Activated T-cell treated with anti-CD3 and anti-CD28 coated beads, Interleukin-2, amount 50 U/mL, for 4 hours (primary cell): ENCODE measurements at regions not wholly inside any gene's neighbourhood (a gene's known extent, or its start where the extent isn't known, plus 50 kb on each side); places are given as distances from the start of the nearest gene placed in this dataset.

Experiments
- ATAC-seq, 2 donors: fragments of 200-7000 bp; cut with Tn5 transposase; one replicate each; pipeline ENCODE4 v1.10.0; 2021
- DNase-seq: peaks from one replicate; pipeline ENCODE4 v3.0.0-alpha.2; 2020
- H3K27me3 Mint-ChIP-seq: one replicate; pipeline ENCODE4 v1.8.0; 2021; ENCODE audit warnings: low read depth, mixed read lengths
- H3K36me3 Mint-ChIP-seq: one replicate; pipeline ENCODE4 v1.8.0; 2022; ENCODE audit warnings: mixed read lengths; ENCODE audit not compliant: insufficient read depth
- H3K4me1 Mint-ChIP-seq: one replicate; pipeline ENCODE4 v1.8.0; 2021; ENCODE audit warnings: low read depth, mixed read lengths
- H3K4me3 Mint-ChIP-seq: one replicate; pipeline ENCODE4 v1.8.0; 2021; ENCODE audit warnings: mild to moderate bottlenecking, moderate library complexity, mixed read lengths
- H3K9me3 Mint-ChIP-seq: one replicate; pipeline ENCODE4 v1.8.0; 2021; ENCODE audit warnings: mixed read lengths

DNA sequence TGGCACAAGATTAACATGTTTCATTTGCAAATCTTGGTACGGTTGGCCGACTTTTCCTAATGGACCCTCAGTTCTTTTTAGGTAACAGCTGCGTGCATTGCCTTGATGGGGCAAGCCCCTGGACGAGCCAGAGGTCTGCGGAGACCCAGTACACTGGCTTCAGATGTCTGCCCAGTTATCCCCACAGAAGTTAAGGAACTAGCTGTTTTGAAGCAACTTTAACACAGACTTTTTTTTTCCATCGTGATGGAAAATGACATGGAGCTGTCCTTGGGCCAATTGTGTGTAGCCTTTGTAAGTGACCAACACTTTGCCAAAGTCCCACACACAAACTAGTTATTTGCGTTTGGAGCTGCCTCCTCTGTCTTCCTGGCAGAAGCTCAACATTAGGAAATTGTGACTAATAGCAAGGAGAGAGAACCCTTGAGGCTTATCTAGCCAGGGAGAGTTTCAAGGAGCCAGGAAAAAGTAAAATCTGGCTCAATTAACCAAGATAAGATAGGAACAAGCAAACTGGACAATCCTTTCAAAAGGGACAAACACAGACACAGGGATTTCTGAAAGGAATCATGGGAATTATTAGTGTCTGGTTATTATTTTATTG lies 99.6 kb upstream of the BMPER start:
- no peak overlapping the region for H3K4me3 Mint-ChIP-seq
- H3K4me1 Mint-ChIP-seq = no peaks in the 10 kb centered on the region
- no peaks in the 10 kb centered on the region for H3K9me3 Mint-ChIP-seq
- ATAC-seq = no peak
- no peak for DNase-seq
- no peaks in the 10 kb centered on the region for H3K27me3 Mint-ChIP-seq
- no peaks in the 10 kb centered on the region for H3K36me3 Mint-ChIP-seq

GRCh38 chr7:33806298-33807154 lies 98.8 kb upstream of the BMPER start:
- Mint-ChIP-seq H3K4me3 (no peak overlapping the region), H3K9me3 (peaks cover 3% of the 10 kb centered on the region), H3K36me3 (no peaks in the 10 kb centered on the region), H3K27me3 (no peaks in the 10 kb centered on the region), H3K4me1 (no peaks in the 10 kb centered on the region)
- DNase-seq (no peak), ATAC-seq (no peak)

DNA sequence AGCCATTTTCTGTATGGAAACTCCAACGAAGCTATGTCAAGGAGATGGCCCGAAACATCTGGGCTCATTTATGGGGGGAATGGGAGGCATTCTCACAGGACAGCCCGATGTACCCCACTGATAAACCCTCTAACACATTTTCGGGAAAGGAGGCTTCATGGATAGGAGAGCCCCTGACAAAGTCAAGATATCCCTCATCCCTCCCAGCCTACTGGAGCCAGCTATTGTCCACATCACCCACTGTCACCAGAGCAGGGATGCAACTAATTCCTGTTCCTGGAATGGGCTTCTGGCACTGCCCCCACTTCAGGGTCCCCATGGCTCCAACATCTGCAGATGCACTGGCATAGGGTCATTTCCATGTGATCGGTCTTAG lies 98.2 kb upstream of the BMPER start:
- no peak overlapping the region for H3K4me3 Mint-ChIP-seq
- no peaks in the 10 kb centered on the region for H3K27me3 Mint-ChIP-seq
- ATAC-seq = no peak
- DNase-seq = no peak
- peaks cover 3% of the 10 kb centered on the region for H3K9me3 Mint-ChIP-seq
- H3K4me1 Mint-ChIP-seq = no peaks in the 10 kb centered on the region
- no peaks in the 10 kb centered on the region for H3K36me3 Mint-ChIP-seq

DNA sequence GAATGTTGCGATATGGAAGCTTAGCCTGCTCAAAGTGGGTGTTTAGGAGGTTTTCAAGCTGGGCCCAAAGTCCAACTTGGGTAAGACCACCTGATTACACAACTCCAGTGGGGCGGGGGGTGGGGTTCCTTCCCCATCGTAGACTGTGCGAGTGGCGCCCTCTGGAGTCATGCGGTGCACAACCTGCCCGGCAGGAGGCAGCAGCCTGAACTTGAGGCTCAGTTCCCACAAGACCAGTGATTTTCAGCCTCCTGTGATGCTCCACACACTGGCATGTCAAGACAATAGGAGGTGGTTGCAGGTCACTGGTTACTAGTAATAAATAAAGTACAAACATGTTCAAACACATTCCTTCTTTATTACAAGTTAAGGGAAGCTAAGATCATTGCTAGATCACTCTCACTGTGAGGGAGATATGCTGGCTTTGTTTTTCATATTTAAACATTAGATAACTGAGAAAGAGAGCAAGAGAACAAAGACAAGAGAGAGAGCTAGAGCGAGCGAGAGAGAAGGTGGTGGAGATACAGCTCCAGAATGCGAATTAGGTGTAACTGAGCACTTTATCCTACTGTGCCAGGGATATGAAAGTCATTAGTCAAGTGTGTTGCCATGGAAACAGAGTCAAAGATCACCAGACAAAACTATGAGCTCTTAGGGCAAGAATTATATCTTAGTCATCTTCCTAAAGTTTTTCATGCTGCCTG lies 97.4 kb upstream of the BMPER start:
- ATAC-seq (no peak), DNase-seq (no peak)
- H3K9me3 Mint-ChIP-seq = peaks cover 7% of the 10 kb centered on the region
- no peaks in the 10 kb centered on the region for H3K36me3 Mint-ChIP-seq
- no peaks in the 10 kb centered on the region for H3K4me1 Mint-ChIP-seq
- H3K27me3 Mint-ChIP-seq = no peaks in the 10 kb centered on the region
- H3K4me3 Mint-ChIP-seq = no peak overlapping the region

DNA sequence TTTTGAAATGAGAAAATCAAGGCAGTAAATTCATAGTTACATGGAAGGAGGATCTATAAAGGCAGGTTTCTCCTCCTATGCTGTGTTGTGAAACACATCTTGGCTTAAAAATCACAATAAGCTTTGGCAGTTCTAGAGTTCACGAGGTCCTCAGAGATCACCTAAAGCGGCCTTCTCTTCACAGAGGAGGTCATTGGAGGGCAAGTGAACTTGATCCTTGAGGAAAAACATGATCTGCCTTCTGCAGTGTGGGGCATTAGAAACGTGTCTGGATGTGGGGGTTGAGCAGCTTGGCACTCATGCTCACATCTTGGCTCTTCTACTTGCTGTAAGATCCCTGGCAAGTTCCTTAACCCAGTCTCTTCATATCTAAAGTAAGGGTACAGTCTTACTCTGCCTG lies 96.1 kb upstream of the BMPER start:
- H3K36me3 Mint-ChIP-seq = no peaks in the 10 kb centered on the region
- no peak for DNase-seq
- no peak for ATAC-seq
- H3K27me3 Mint-ChIP-seq = no peaks in the 10 kb centered on the region
- H3K4me3 Mint-ChIP-seq = no peak overlapping the region
- peaks cover 7% of the 10 kb centered on the region for H3K9me3 Mint-ChIP-seq
- no peaks in the 10 kb centered on the region for H3K4me1 Mint-ChIP-seq

DNA sequence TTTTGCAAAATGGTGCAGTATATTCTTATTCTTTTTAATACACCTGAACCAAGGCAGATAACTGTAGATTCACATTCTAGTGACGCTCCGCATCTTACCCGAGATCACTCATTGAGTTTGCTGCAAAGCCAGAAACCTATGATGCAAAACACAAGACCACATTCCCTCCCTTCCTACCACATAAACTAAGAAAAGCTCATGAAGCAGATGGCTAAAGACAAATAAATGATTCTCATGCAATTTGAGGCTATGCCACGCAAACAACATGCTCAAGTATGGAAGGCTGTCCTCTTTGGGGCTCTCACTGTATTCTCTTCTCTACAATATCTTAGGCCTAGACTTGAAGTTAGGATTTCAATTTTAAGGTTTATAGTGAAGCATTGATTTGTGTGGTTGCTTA lies 95.0 kb upstream of the BMPER start:
- no peak for ATAC-seq
- Mint-ChIP-seq H3K4me3 (no peak overlapping the region), H3K4me1 (no peaks in the 10 kb centered on the region), H3K27me3 (no peaks in the 10 kb centered on the region), H3K9me3 (peaks cover 7% of the 10 kb centered on the region), H3K36me3 (no peaks in the 10 kb centered on the region)
- DNase-seq = no peak

DNA sequence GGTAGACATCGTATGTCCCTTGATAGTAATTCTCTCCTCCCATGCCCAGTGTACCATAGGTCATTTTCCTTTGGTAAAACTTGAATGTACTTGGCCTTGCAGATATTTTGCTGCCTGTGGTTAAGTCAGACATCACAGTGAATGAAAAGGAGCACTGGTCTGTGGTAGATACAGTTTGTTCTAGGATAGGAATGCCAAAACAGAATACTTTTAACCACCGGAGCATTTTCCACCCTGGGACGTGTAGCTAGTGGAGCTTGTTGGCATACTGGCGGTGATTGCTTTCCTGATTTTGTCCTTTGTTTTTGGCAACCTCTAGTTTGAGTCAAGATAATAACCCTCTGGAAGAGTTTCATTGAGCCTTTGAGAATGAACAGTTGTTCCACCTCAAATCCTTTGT lies 92.0 kb upstream of the BMPER start:
- ATAC-seq = no peak
- Mint-ChIP-seq H3K4me1 (no peaks in the 10 kb centered on the region), H3K36me3 (no peaks in the 10 kb centered on the region), H3K27me3 (no peaks in the 10 kb centered on the region), H3K4me3 (no peak overlapping the region), H3K9me3 (peaks cover 7% of the 10 kb centered on the region)
- DNase-seq = no peak

DNA sequence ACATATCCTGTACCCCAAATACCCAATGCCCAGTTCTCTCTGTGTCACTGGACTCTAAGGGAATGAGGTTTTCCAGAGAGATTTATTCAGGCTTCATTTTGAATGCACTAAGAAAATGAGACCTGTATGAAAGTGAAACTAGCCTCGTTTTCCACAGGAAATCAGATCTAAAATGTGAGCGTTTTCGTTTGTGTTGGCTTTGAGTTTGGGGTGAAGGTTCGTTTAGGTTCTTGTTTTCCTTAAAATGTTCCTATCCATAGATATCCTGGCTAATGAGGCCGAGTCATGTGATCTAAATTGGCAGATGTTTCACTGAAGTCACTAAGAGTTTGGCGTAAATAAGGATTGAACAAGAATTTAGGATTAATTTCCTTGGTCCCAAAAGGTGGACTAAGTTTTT lies 90.9 kb upstream of the BMPER start:
- H3K27me3 Mint-ChIP-seq = no peaks in the 10 kb centered on the region
- no peak overlapping the region for H3K4me3 Mint-ChIP-seq
- H3K9me3 Mint-ChIP-seq = peaks cover 7% of the 10 kb centered on the region
- ATAC-seq = no peak
- no peak for DNase-seq
- H3K36me3 Mint-ChIP-seq = no peaks in the 10 kb centered on the region
- no peaks in the 10 kb centered on the region for H3K4me1 Mint-ChIP-seq

DNA sequence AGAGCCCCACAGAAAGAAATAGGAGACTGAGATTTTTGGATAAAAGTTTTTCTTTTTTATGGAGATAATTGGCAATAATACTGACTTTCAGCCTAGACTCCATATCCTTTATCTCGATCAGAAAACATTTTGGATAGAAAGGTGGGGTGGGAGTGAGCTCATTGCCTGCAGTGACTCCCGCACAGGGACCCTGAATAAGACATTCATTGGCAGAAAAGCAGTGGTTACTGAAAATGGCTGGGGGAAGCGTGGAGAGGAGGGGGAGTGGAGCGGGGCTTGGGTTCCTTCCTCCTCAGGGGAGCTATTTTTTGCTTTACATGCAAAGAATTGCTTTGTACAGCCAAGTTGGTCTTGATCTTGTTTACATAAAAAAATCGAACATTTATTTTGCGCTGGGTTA lies 90.4 kb upstream of the BMPER start:
- Mint-ChIP-seq H3K27me3 (no peaks in the 10 kb centered on the region), H3K36me3 (no peaks in the 10 kb centered on the region), H3K9me3 (peaks cover 10% of the 10 kb centered on the region), H3K4me1 (no peaks in the 10 kb centered on the region), H3K4me3 (no peak overlapping the region)
- ATAC-seq (no peak), DNase-seq (no peak)

- no peaks in the 10 kb centered on the region for H3K27me3 Mint-ChIP-seq
- H3K4me3 Mint-ChIP-seq = no peak overlapping the region
- DNase-seq (no peak), ATAC-seq (no peak)
- no peaks in the 10 kb centered on the region for H3K4me1 Mint-ChIP-seq
- H3K9me3 Mint-ChIP-seq = peaks cover 13% of the 10 kb centered on the region
- no peaks in the 10 kb centered on the region for H3K36me3 Mint-ChIP-seq
Measured at GRCh38 chr7:33815336-33815735, 90.0 kb upstream of the BMPER start.

- Mint-ChIP-seq H3K4me3 (no peak overlapping the region), H3K4me1 (no peaks in the 10 kb centered on the region), H3K27me3 (no peaks in the 10 kb centered on the region), H3K9me3 (peaks cover 15% of the 10 kb centered on the region), H3K36me3 (no peaks in the 10 kb centered on the region)
- no peak for DNase-seq
- peak; percentile 46 to 58 for ATAC-seq
Measured at GRCh38 chr7:33816106-33816505, 89.2 kb upstream of the BMPER start.

- H3K36me3 Mint-ChIP-seq = no peaks in the 10 kb centered on the region
- H3K9me3 Mint-ChIP-seq = peaks cover 8% of the 10 kb centered on the region
- H3K4me3 Mint-ChIP-seq = no peak overlapping the region
- H3K27me3 Mint-ChIP-seq = no peaks in the 10 kb centered on the region
- DNase-seq = no peak
- no peaks in the 10 kb centered on the region for H3K4me1 Mint-ChIP-seq
- no peak for ATAC-seq
Measured at GRCh38 chr7:33819658-33820057, 85.7 kb upstream of the BMPER start.

DNA sequence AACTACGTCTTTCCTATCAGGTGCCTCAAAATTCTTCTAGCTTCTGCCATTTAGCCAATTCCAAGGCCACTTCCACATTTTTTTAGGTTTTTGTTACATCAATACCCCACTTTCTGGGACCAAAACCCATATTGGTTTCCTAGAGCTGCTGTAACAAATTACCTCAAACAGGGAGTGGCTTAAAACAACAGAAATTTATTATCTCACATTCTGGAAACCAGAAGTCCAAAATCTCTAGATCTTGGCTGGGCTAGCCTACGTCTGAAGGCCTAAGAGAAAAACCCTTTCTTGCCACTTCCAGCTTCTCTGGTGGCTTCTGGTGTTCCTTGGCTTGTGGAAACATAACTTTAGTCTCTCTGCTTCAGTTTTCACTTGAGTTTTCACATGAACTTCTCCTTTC lies 85.1 kb upstream of the BMPER start:
- DNase-seq (no peak), ATAC-seq (no peak)
- Mint-ChIP-seq H3K36me3 (no peaks in the 10 kb centered on the region), H3K4me1 (no peaks in the 10 kb centered on the region), H3K4me3 (no peak overlapping the region), H3K9me3 (peaks cover 8% of the 10 kb centered on the region), H3K27me3 (no peaks in the 10 kb centered on the region)

DNA sequence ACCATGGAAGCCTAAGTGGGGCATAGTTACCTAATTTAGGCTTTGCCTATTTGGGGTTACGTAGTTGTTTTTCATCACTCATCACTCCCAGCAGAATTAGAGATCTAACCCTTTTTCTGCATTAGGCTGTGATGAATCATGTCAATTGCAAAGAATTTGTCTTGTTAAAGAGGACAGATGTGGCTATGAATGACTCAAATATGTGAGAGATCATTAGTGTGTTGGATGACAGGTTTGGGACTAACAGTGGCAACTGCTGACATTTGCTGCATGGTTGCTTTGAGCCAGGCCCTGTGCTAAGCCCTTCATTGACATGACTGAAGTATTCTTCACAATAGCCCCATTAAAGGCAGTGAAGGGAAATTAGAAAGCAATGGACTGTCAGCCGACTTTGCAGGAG lies 83.4 kb upstream of the BMPER start:
- ATAC-seq = no peak
- no peaks in the 10 kb centered on the region for H3K27me3 Mint-ChIP-seq

DNA sequence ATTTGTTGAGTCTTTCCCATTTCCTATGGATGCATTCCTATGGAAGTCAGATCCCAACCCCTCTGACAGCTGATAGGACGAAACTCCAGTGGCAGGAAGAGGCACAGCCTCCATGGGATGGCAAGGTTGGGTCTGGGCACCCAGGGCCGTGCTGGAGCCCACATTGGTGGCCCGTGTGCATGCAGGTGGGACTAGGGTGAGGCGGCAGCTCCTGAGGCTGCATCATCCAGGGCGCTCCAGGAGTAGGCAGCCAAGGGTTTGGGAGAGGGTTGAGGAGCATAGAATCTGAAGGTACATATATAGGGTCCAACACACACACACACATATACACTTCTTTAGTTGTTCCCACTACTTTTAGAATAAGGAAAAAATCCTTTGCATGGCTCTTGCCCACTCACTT lies 81.4 kb upstream of the BMPER start:
- H3K36me3 Mint-ChIP-seq = no peaks in the 10 kb centered on the region
- ATAC-seq = no peak
- no peaks in the 10 kb centered on the region for H3K27me3 Mint-ChIP-seq
- H3K4me3 Mint-ChIP-seq = no peak overlapping the region
- H3K9me3 Mint-ChIP-seq = peaks cover 8% of the 10 kb centered on the region
- no peaks in the 10 kb centered on the region for H3K4me1 Mint-ChIP-seq
- DNase-seq = no peak

More for the DNA sequence above, 83.4 kb upstream of the BMPER start:
- no peak for DNase-seq
- H3K4me3 Mint-ChIP-seq = no peak overlapping the region
- peaks cover 8% of the 10 kb centered on the region for H3K9me3 Mint-ChIP-seq
- H3K36me3 Mint-ChIP-seq = no peaks in the 10 kb centered on the region
- no peaks in the 10 kb centered on the region for H3K4me1 Mint-ChIP-seq
